ENCODE measurements at regions not wholly inside any gene's neighbourhood (a gene's known extent, or its start where the extent isn't known, plus 50 kb on each side); places are given as distances from the start of the nearest gene placed in this dataset.

GRCh38 chr16:47967374-47967773 lies 188.4 kb downstream of the ABCC12 start:
- no peak for TF ChIP-seq ESRRG (CRISPR knock-in tag; IDR thresholded peaks at IDR 0.05)
- no peak for TF ChIP-seq PATZ1 (CRISPR knock-in tag; IDR thresholded peaks at IDR 0.05; ENCODE audit: borderline replicate concordance)
- TF ChIP-seq RARB (CRISPR knock-in tag; IDR thresholded peaks at IDR 0.05) = no peak
- TF ChIP-seq ZFP3 (CRISPR knock-in tag; IDR thresholded peaks at IDR 0.05) = no peak
- no peak for TF ChIP-seq CSRNP3 (CRISPR knock-in tag; IDR thresholded peaks at IDR 0.05)
- no peak for TF ChIP-seq ZNF8 (CRISPR knock-in tag; IDR thresholded peaks at IDR 0.05)
- TF ChIP-seq TSHZ2 (CRISPR knock-in tag; IDR thresholded peaks at IDR 0.05) = no peak
- no peak for TF ChIP-seq ARNTL (CRISPR knock-in tag; IDR thresholded peaks at IDR 0.05; ENCODE audit: borderline replicate concordance, low read depth)
- TF ChIP-seq BACH2 (CRISPR knock-in tag; IDR thresholded peaks at IDR 0.05; ENCODE audit: borderline replicate concordance) = no peak
- no peak for TF ChIP-seq ZFP30 (CRISPR knock-in tag; IDR thresholded peaks at IDR 0.05)

All from SK-N-SH treated with all-trans-retinoic acid at 6 μM for 48 hours (cell line).